H1 (cell line): ENCODE measurements at regions not wholly inside any gene's neighbourhood (a gene's known extent, or its start where the extent isn't known, plus 50 kb on each side); places are given as distances from the start of the nearest gene placed in this dataset.

Experiments
- BRCA1 ChIP-seq: IDR thresholded peaks from 2 replicates; pipeline ENCODE4 v1.6.1; 2012; ENCODE audit warnings: low read depth, low read length, improper control_type of control experiment
- CHD1 ChIP-seq: IDR thresholded peaks from 2 replicates; pipeline ENCODE4 v1.6.1; 2012; ENCODE audit warnings: low read depth, low read length, improper control_type of control experiment
- CHD2 ChIP-seq: IDR thresholded peaks from 2 replicates; pipeline ENCODE4 v1.6.1; 2012; ENCODE audit warnings: low read length, improper control_type of control experiment
- CTCF ChIP-seq, 3 experiments: IDR thresholded peaks; 1 replicate in 2 of 3; 2 replicates in 1 of 3; pipeline versions ENCODE4 v1.5.1 to v1.6.1; 2011; ENCODE audit warnings: low read length in 3 of 3, mild to moderate bottlenecking in 3 of 3, inconsistent platforms in 2 of 3, low read depth in 1 of 3, moderate library complexity in 1 of 3; ENCODE audit not compliant: insufficient read depth in 1 of 3; ENCODE audit errors: control extremely low read depth in 1 of 3
- EZH2 ChIP-seq: fragments of 200-600 bp; sonication (generic); IDR thresholded peaks from 2 replicates; pipeline ENCODE4 v1.7.1; 2012; ENCODE audit warnings: low read depth, mild to moderate bottlenecking, moderate library complexity, low read length, inconsistent platforms; ENCODE audit not compliant: severe bottlenecking
- GTF2F1 ChIP-seq: IDR thresholded peaks from 2 replicates; pipeline ENCODE4 v1.6.1; 2012; ENCODE audit warnings: low read depth, low read length, improper control_type of control experiment, borderline replicate concordance
- SIX5 ChIP-seq: IDR thresholded peaks from 2 replicates; pipeline ENCODE4 v1.6.1; 2011; ENCODE audit warnings: mild to moderate bottlenecking, low read depth, low read length
- TF ChIP-seq, protein P1 (sequence below): IDR thresholded peaks from 2 replicates; pipeline ENCODE4 v1.6.1; 2012; ENCODE audit warnings: inconsistent platforms

DNA sequence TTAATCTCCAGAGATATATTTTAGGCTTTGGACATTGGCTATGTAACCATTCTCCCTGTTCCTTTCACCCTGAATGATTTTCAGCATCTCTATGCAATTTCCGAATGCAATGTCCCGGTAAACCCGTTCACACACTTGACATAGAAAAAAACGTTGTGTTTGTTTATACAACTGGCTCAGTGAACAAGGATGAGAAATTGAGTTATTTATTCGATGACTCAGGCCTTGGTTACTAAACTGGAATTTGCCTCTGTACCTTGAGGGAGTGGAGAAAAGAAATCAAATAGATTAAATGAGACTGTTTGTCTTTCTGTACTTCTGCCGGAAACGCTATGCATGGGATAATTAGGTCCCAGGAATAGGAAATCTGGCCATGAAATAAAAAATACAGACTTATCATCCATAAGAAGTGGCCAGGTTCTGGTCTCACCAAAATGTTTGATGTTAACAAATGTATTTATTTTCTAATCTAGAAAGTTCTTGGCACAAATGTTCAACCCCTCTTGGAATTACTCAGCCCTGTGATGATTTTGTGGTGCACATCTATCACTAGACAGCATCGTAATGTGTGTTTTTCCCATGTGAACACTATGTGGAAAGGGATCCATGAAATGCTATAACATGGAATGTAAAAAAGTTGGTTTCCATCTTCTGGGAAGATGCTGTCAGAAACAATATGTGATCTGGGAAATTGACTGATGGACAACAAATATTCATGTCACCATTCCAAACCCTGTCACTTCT, 253.9 kb downstream of the DUSP10 start (continued):
- TF ChIP-seq CTCF (IDR thresholded peaks at IDR 0.05; ENCODE audit: control extremely low read depth in 1 of 3, insufficient read depth in 1 of 3, low read depth in 1 of 3, low read length in 3 of 3) (no peak), SIX5 (no peak), BRCA1 (no peak), CHD2 (no peak), CHD1 (no peak), GTF2F1 (no peak), EZH2 (no peak)
- TF ChIP-seq, protein P1, sequence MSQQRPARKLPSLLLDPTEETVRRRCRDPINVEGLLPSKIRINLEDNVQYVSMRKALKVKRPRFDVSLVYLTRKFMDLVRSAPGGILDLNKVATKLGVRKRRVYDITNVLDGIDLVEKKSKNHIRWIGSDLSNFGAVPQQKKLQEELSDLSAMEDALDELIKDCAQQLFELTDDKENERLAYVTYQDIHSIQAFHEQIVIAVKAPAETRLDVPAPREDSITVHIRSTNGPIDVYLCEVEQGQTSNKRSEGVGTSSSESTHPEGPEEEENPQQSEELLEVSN = no peak
